H1 (cell line): ENCODE measurements at regions not wholly inside any gene's neighbourhood (a gene's known extent, or its start where the extent isn't known, plus 50 kb on each side); places are given as distances from the start of the nearest gene placed in this dataset.

Experiments used
- CTCF ChIA-PET: fragments of 300-600 bp; sonication (Branson Sonifier 250); formaldehyde crosslinking; loops from one replicate; lab custom pipeline; 2021; ENCODE audit not compliant: partially characterized antibody; lab: Charles Lee
- POLR2A ChIA-PET: fragments of 300-600 bp; sonication (Branson Sonifier 250); formaldehyde crosslinking; loops from one replicate; lab custom pipeline; 2021; ENCODE audit warnings: inconsistent platforms; ENCODE audit not compliant: partially characterized antibody; lab: Charles Lee
- DNase-seq, 2 experiments: peaks; one replicate each; pipeline versions ENCODE4 v3.0.0 to v3.0.0-alpha.2; 2010 to 2022; ENCODE audit warnings: low spot score in 2 of 2, low read depth in 1 of 2, mixed read lengths in 1 of 2
- FAIRE-seq: peaks from 2 replicates; lab custom pipeline; 2011; peaks lifted over from hg19 to GRCh38; lab: Jason Lieb, UNC
- H2AFZ ChIP-seq: 2 replicates; pipeline ENCODE4 v1.8.1; 2012; ENCODE audit warnings: low read length, inconsistent platforms
- H2AK5ac ChIP-seq: 2 replicates; pipeline ENCODE4 v1.6.1; 2013; ENCODE audit warnings: low read depth, low read length
- H2BK120ac ChIP-seq: replicated peaks from 2 replicates; pipeline ENCODE3; 2013; ENCODE audit warnings: low read depth, low read length, inconsistent platforms
- H2BK12ac ChIP-seq: 2 replicates; pipeline ENCODE4 v1.6.1; 2013; ENCODE audit warnings: low read depth, low read length
- H2BK15ac ChIP-seq: 2 replicates; pipeline ENCODE4 v1.6.1; 2013; ENCODE audit warnings: low read length
- H2BK20ac ChIP-seq: 2 replicates; pipeline ENCODE4 v1.6.1; 2013; ENCODE audit warnings: low read length
- H2BK5ac ChIP-seq: 2 replicates; pipeline ENCODE4 v1.6.1; 2013; ENCODE audit warnings: low read depth, low read length
- H3K14ac ChIP-seq: 2 replicates; pipeline ENCODE4 v1.6.1; 2013; ENCODE audit warnings: inconsistent platforms; ENCODE audit not compliant: insufficient read length
- H3K18ac ChIP-seq: 2 replicates; pipeline ENCODE4 v1.6.1; 2013; ENCODE audit warnings: low read length; ENCODE audit errors: extremely low read depth
- H3K23ac ChIP-seq: 2 replicates; pipeline ENCODE4 v1.6.1; 2013; ENCODE audit warnings: inconsistent platforms; ENCODE audit not compliant: insufficient read length
- H3K23me2 ChIP-seq: 2 replicates; pipeline ENCODE4 v1.6.1; 2013; ENCODE audit warnings: low read depth, low read length
- H3K27ac ChIP-seq: 2 replicates; pipeline ENCODE4 v1.6.1; 2011; ENCODE audit warnings: low read depth, low read length, inconsistent platforms
- H3K27me3 ChIP-seq, 4 experiments: replicated peaks in 1 of 4; 1 replicate in 1 of 4; 2 replicates in 3 of 4; pipeline versions ENCODE4 v1.6.1 to v1.8.1; 2011 to 2013; ENCODE audit warnings: low read length in 3 of 4, mild to moderate bottlenecking in 3 of 4, inconsistent platforms in 2 of 4, mixed read lengths in 2 of 4, moderate library complexity in 1 of 4; ENCODE audit not compliant: control insufficient read depth in 3 of 4, insufficient read depth in 3 of 4; ENCODE audit errors: extremely low read depth in 1 of 4
- H3K36me3 ChIP-seq, 4 experiments: 2 replicates each; pipeline versions ENCODE4 v1.6.1 to v1.8.1; 2011 to 2013; ENCODE audit warnings: mild to moderate bottlenecking in 4 of 4, low read length in 3 of 4, moderate library complexity in 2 of 4, control low read depth in 1 of 4, inconsistent platforms in 1 of 4; ENCODE audit not compliant: insufficient read depth in 4 of 4, control insufficient read depth in 2 of 4
- H3K4ac ChIP-seq: replicated peaks from 2 replicates; pipeline ENCODE3; 2013; ENCODE audit warnings: low read length, low read depth, mixed read lengths, inconsistent platforms; ENCODE audit not compliant: insufficient read length
- H3K4me1 ChIP-seq, 4 experiments: replicated peaks in 1 of 4; 1 replicate in 1 of 4; 2 replicates in 3 of 4; pipeline versions ENCODE4 v1.6.1 to v1.8.1; 2011 to 2013; ENCODE audit warnings: low read length in 3 of 4, inconsistent platforms in 2 of 4, mixed read lengths in 1 of 4; ENCODE audit not compliant: insufficient read depth in 4 of 4, control insufficient read depth in 3 of 4
- H3K4me2 ChIP-seq, 2 experiments: 2 replicates each; pipeline versions ENCODE4 v1.6.1 to v1.8.1; 2011 to 2013; ENCODE audit warnings: low read depth in 2 of 2, low read length in 2 of 2, control low read depth in 1 of 2, inconsistent platforms in 1 of 2, mild to moderate bottlenecking in 1 of 2; ENCODE audit not compliant: insufficient read depth in 1 of 2
- H3K4me3 ChIP-seq, 4 experiments: fragments of 200-600, 300-600 bp in 1 of 4; sonication (generic), shearing (Covaris generic), sonication (Bioruptor Twin) in 1 of 4; 2 replicates each; pipeline versions ENCODE4 v1.5.1 to v1.8.1; 2011 to 2016; ENCODE audit warnings: low read length in 4 of 4, low read depth in 3 of 4, control low read depth in 2 of 4, inconsistent platforms in 2 of 4, mild to moderate bottlenecking in 2 of 4, mixed read lengths in 1 of 4, moderate library complexity in 1 of 4; ENCODE audit not compliant: insufficient read depth in 2 of 4; ENCODE audit errors: extremely low read depth in 1 of 4
- H3K56ac ChIP-seq: replicated peaks from 2 replicates; pipeline ENCODE3; 2013; ENCODE audit warnings: low read depth, mild to moderate bottlenecking, mixed read lengths, low read length, inconsistent platforms; ENCODE audit not compliant: insufficient read length
- H3K79me1 ChIP-seq: 2 replicates; pipeline ENCODE4 v1.6.1; 2013; ENCODE audit warnings: low read depth, low read length, control low read depth
- H3K79me2 ChIP-seq, 2 experiments: 2 replicates each; pipeline versions ENCODE4 v1.6.1 to v1.8.1; 2012 to 2013; ENCODE audit warnings: low read length in 2 of 2, mild to moderate bottlenecking in 2 of 2, inconsistent platforms in 1 of 2; ENCODE audit not compliant: insufficient read depth in 2 of 2, control insufficient read depth in 1 of 2
- H3K9ac ChIP-seq, 4 experiments: replicated peaks in 1 of 4; 1 replicate in 1 of 4; 2 replicates in 3 of 4; pipeline versions ENCODE4 v1.6.1 to v1.8.1; 2011 to 2013; ENCODE audit warnings: low read depth in 3 of 4, low read length in 3 of 4, control low read depth in 2 of 4, mild to moderate bottlenecking in 2 of 4, moderate library complexity in 2 of 4, inconsistent platforms in 1 of 4; ENCODE audit errors: extremely low read depth in 1 of 4
- H3K9me3 ChIP-seq, 2 experiments: 2 replicates each; pipeline versions ENCODE4 v1.6.1 to v1.8.1; 2012 to 2013; ENCODE audit warnings: mild to moderate bottlenecking in 2 of 2, moderate library complexity in 2 of 2, control low read depth in 1 of 2, inconsistent platforms in 1 of 2, low read depth in 1 of 2, low read length in 1 of 2, mixed read lengths in 1 of 2; ENCODE audit not compliant: insufficient read depth in 2 of 2
- H4K20me1 ChIP-seq, 2 experiments: replicated peaks in 1 of 2; 2 replicates each; pipeline versions ENCODE3 to v1.8.1; 2011 to 2013; ENCODE audit warnings: inconsistent platforms in 2 of 2, low read length in 2 of 2, mild to moderate bottlenecking in 1 of 2; ENCODE audit not compliant: insufficient read depth in 2 of 2, control insufficient read depth in 1 of 2
- H4K5ac ChIP-seq: 2 replicates; pipeline ENCODE4 v1.6.1; 2013; ENCODE audit warnings: low read length, low read depth, mixed read lengths, inconsistent platforms; ENCODE audit not compliant: insufficient read length
- H4K8ac ChIP-seq: 2 replicates; pipeline ENCODE4 v1.8.0; 2013; ENCODE audit warnings: mild to moderate bottlenecking, moderate library complexity, low read length, inconsistent platforms; ENCODE audit not compliant: insufficient read depth; ENCODE audit errors: extremely low read depth
- H4K91ac ChIP-seq: replicated peaks from 2 replicates; pipeline ENCODE3; 2013; ENCODE audit warnings: low read length, mixed read lengths, inconsistent platforms; ENCODE audit not compliant: insufficient read length
- BACH1 ChIP-seq: IDR thresholded peaks from 2 replicates; pipeline ENCODE4 v1.6.1; 2012; ENCODE audit warnings: low read length, improper control_type of control experiment
- CBX5 ChIP-seq: fragments of 300-800, 300-1000 bp; sonication (generic); IDR thresholded peaks from 2 replicates; pipeline ENCODE4 v1.7.1; 2016; ENCODE audit warnings: antibody characterized with exemption, low read length, low read depth
- CHD2 ChIP-seq: IDR thresholded peaks from 2 replicates; pipeline ENCODE4 v1.6.1; 2012; ENCODE audit warnings: low read length, improper control_type of control experiment
- CTBP2 ChIP-seq: IDR thresholded peaks from 2 replicates; pipeline ENCODE4 v1.7.0; 2011; ENCODE audit warnings: borderline replicate concordance, mild to moderate bottlenecking, moderate library complexity, mixed read lengths, low read length; ENCODE audit not compliant: insufficient read depth, insufficient read length
- EZH2 ChIP-seq: fragments of 200-600 bp; sonication (generic); IDR thresholded peaks from 2 replicates; pipeline ENCODE4 v1.7.1; 2012; ENCODE audit warnings: low read depth, mild to moderate bottlenecking, moderate library complexity, low read length, inconsistent platforms; ENCODE audit not compliant: severe bottlenecking
- JUN ChIP-seq: IDR thresholded peaks from 2 replicates; pipeline ENCODE4 v1.6.1; 2011; ENCODE audit warnings: low read depth, mild to moderate bottlenecking, improper control_type of control experiment, low read length
- JUND ChIP-seq: IDR thresholded peaks from 2 replicates; pipeline ENCODE4 v1.6.1; 2011; ENCODE audit warnings: mild to moderate bottlenecking, improper control_type of control experiment, low read length
- KDM4A ChIP-seq: IDR thresholded peaks from one replicate; pipeline ENCODE4 v1.7.1; 2012; ENCODE audit warnings: low read depth, mild to moderate bottlenecking, moderate library complexity, low read length, inconsistent platforms; ENCODE audit not compliant: severe bottlenecking
- PHF8 ChIP-seq: fragments of 200-600 bp; sonication (generic); conservative IDR thresholded peaks from 2 replicates; pipeline ENCODE4 v1.7.1; 2012; ENCODE audit warnings: low read depth, mild to moderate bottlenecking, inconsistent platforms, low read length, moderate library complexity
- POLR2AphosphoS5 ChIP-seq: IDR thresholded peaks from 2 replicates; pipeline ENCODE4 v1.6.1; 2011; ENCODE audit warnings: low read depth, low read length
- RAD21 ChIP-seq, 2 experiments: IDR thresholded peaks in 1 of 2; conservative IDR thresholded peaks in 1 of 2; 2 replicates each; pipeline ENCODE4 v1.6.1; 2011; ENCODE audit warnings: low read depth in 2 of 2, low read length in 2 of 2, improper control_type of control experiment in 1 of 2, inconsistent platforms in 1 of 2, mild to moderate bottlenecking in 1 of 2, moderate library complexity in 1 of 2
- RNF2 ChIP-seq: fragments of 200-900, 300-1000 bp; sonication (generic); IDR thresholded peaks from 2 replicates; pipeline ENCODE4 v1.7.1; 2016; ENCODE audit warnings: borderline replicate concordance, low read depth, mild to moderate bottlenecking, antibody characterized with exemption, low read length; ENCODE audit not compliant: poor library complexity, severe bottlenecking; ENCODE audit errors: missing control alignments
- TBP ChIP-seq: IDR thresholded peaks from 2 replicates; pipeline ENCODE4 v1.6.1; 2011; ENCODE audit warnings: low read depth, low read length, improper control_type of control experiment
- WGBS, 2 experiments: shearing (Covaris generic) in 1 of 2; methylation state at CpG; one replicate each; pipeline versions ENCODE4 v1.1.6 to v1.1.7; 2013 to 2015; ENCODE audit warnings: low lambda C conversion rate in 2 of 2, mixed read lengths in 2 of 2, inconsistent platforms in 1 of 2, low coverage in 1 of 2, missing lambda C conversion rate in 1 of 2; ENCODE audit not compliant: insufficient replicate concordance in 2 of 2, insufficient coverage in 1 of 2, insufficient read length in 1 of 2; ENCODE audit errors: extremely low coverage in 1 of 2, missing lambda C conversion rate in 1 of 2; 5-methylcytosine and 5-hydroxymethylcytosine counted together
- TF ChIP-seq, protein P1 (sequence below): IDR thresholded peaks from 2 replicates; pipeline ENCODE4 v1.6.1; 2011; ENCODE audit warnings: low read depth, mild to moderate bottlenecking, low read length; ENCODE audit not compliant: insufficient read depth

DNA sequence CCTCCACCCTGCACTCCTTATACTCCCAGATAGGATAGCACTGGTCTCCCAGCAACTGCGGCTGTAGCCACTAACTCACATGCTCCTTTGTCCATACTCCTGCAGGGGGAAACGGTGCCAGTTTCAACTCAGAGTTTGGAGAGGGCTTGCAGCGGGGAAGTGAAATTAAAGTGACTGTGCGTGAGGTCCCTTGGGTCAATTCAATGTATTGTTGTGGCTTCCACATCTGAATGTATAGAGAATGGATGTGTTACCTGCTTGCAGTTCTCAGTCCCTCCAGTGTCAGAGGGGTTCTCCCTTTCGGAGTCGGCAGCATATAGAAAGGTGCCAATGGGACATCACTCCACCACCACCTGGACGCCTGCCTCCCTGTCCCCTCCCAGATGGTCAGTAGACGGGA, 93.6 kb upstream of the CNKSR3 start:
- H2BK20ac ChIP-seq, result no peak overlapping the region
- no peak overlapping the region for H3K14ac ChIP-seq
- no peaks in the 10 kb centered on the region for H3K27me3 ChIP-seq
- no peaks in the 10 kb centered on the region for H3K9me3 ChIP-seq
- no peak overlapping the region for H4K91ac ChIP-seq
- H2AK5ac ChIP-seq, result no peak overlapping the region
- no peak overlapping the region for H2AFZ ChIP-seq
- no peak overlapping the region for H3K27ac ChIP-seq
- no peak overlapping the region for H3K4me3 ChIP-seq
- H2BK120ac ChIP-seq, result no peak overlapping the region
- no peak overlapping the region for H3K18ac ChIP-seq
- POLR2A ChIA-PET, result no interaction called here
- H3K36me3 ChIP-seq, result no peaks in the 10 kb centered on the region
- H2BK5ac ChIP-seq, result no peak overlapping the region; the same call in 1 of the 2 replicates
- no peak overlapping the region for H3K23ac ChIP-seq
- no peak overlapping the region for H2BK15ac ChIP-seq
- CTCF ChIA-PET, result interaction anchor here (0.6 to 1.9 kb wide), 3 partner anchors 8 to 1117 kb away, joined by 3 to 6 read pairs (median 3); no protein-coding TSS in a partner anchor
- no peak overlapping the region for H3K4me2 ChIP-seq
- H4K20me1 ChIP-seq, result no peaks in the 10 kb centered on the region
- no peak overlapping the region for H4K8ac ChIP-seq
- no peaks in the 10 kb centered on the region for H3K23me2 ChIP-seq
- 82% methylated on average over 8 of the region's 8 CpGs; no CpG with 5 or more reads in 1 of the 2 experiments for WGBS, 2 experiments
- H3K4me1 ChIP-seq, result no peaks in the 10 kb centered on the region
- no peak overlapping the region for H4K5ac ChIP-seq
- DNase-seq (no peak), FAIRE-seq (no peak)
- no peak overlapping the region for H3K9ac ChIP-seq
- no peak overlapping the region for H2BK12ac ChIP-seq
- no peaks in the 10 kb centered on the region for H3K79me1 ChIP-seq
- H3K79me2 ChIP-seq, result no peaks in the 10 kb centered on the region
- H3K4ac ChIP-seq, result no peak overlapping the region
- no peak overlapping the region for H3K56ac ChIP-seq
- TF ChIP-seq EZH2 (no peak), CHD2 (no peak), CTBP2 (no peak), RAD21 (IDR thresholded peaks at IDR 0.05 in 1 of 2, conservative IDR thresholded peaks at IDR 0.05 in 1 of 2; ENCODE audit: low read depth in 2 of 2, low read length in 2 of 2) (no peak), PHF8 (no peak), JUND (no peak), BACH1 (no peak), CBX5 (no peak), KDM4A (no peak), TBP (no peak), POLR2AphosphoS5 (no peak), RNF2 (no peak), JUN (no peak)
- TF ChIP-seq, protein P1, sequence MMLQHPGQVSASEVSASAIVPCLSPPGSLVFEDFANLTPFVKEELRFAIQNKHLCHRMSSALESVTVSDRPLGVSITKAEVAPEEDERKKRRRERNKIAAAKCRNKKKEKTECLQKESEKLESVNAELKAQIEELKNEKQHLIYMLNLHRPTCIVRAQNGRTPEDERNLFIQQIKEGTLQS, result no peak
